Right lobe of liver (tissue), 6 donors: ENCODE measurements at regions not wholly inside any gene's neighbourhood (a gene's known extent, or its start where the extent isn't known, plus 50 kb on each side); places are given as distances from the start of the nearest gene placed in this dataset.
"Not testable (repeated sequence)": the region's sequence is repeated elsewhere in the genome, so short reads cannot be mapped to it uniquely, and the experiment has no call there.

Experiments
- ATAC-seq, 4 donors: fragments of 200-7000 bp; cut with Tn5 transposase; one replicate each; pipeline ENCODE4 v1.9.1; 2020; ENCODE audit warnings: mild to moderate bottlenecking in 4 of 4, moderate library complexity in 4 of 4
- DNase-seq, 3 donors: peaks; one replicate each; pipeline ENCODE4 v3.0.0-alpha.2; 2020
- H3K27ac ChIP-seq, 3 donors: fragments of 200-600 bp; one replicate each; pipeline ENCODE4 v1.8.0; 2022
- H3K27me3 ChIP-seq, 2 donors: fragments of 200-600 bp; one replicate each; pipeline ENCODE4 v1.8.0; 2022
- H3K36me3 ChIP-seq, 4 donors: fragments of 200-600 bp; sonication (generic) in 1 of 4; one replicate each; pipeline versions ENCODE4 v1.5.1 to v1.8.0; 2017 to 2022; ENCODE audit warnings: control low read depth in 1 of 4
- H3K4me1 ChIP-seq, 4 donors: fragments of 200-600 bp; sonication (generic) in 1 of 4; one replicate each; pipeline versions ENCODE4 v1.5.1 to v1.8.0; 2017 to 2022; ENCODE audit warnings: control low read depth in 1 of 4
- H3K4me3 ChIP-seq, 3 donors: fragments of 200-600 bp; one replicate each; pipeline ENCODE4 v1.8.0; 2022
- H3K9me3 ChIP-seq, 4 donors: fragments of 200-600 bp; sonication (generic) in 1 of 4; one replicate each; pipeline versions ENCODE4 v1.5.1 to v1.8.0; 2017 to 2022; ENCODE audit warnings: control low read depth in 1 of 4
- POLR2A ChIP-seq: fragments of 450-650 bp; IDR thresholded peaks from one replicate; pipeline ENCODE4 v1.6.1; 2017; ENCODE audit warnings: antibody characterized with exemption, mild to moderate bottlenecking
- WGBS: methylation state at CpG from one replicate; pipeline ENCODE4 v1.1.6; 2018; ENCODE audit warnings: low coverage, low lambda C conversion rate; ENCODE audit not compliant: insufficient coverage; ENCODE audit errors: missing lambda C conversion rate; 5-methylcytosine and 5-hydroxymethylcytosine counted together
- intact Hi-C, 2 donors: fragments of 100-400 bp; cut with DNase I; formaldehyde crosslinking; loops; one replicate each; pipeline versions ENCODE4 v1.11.2 to v1.14.1; 2022
- TF ChIP-seq, protein P1 (sequence below), 4 donors: fragments of 200-600 bp in 3 of 4; fragments of 450-650 bp in 1 of 4; IDR thresholded peaks; one replicate each; pipeline versions ENCODE4 v1.5.1 to v1.8.0; 2016 to 2022; ENCODE audit warnings: antibody characterized with exemption in 4 of 4, mild to moderate bottlenecking in 2 of 4
- donor health status: DM: no; HTN: yes; CAD: no.
- donor health status: DM: no; HTN: no; CAD: no.
- donor health status: DM: no; HTN: no; CAD: no.
- donor health status: DM: no; HTN: yes; CAD: no.
- donor health status: DM: no; HTN: yes; CAD: no.

GRCh38 chr4:189861101-189861500 lies 79.6 kb upstream of the FRG1 start:
- no peak for TF ChIP-seq POLR2A
- TF ChIP-seq, protein P1, sequence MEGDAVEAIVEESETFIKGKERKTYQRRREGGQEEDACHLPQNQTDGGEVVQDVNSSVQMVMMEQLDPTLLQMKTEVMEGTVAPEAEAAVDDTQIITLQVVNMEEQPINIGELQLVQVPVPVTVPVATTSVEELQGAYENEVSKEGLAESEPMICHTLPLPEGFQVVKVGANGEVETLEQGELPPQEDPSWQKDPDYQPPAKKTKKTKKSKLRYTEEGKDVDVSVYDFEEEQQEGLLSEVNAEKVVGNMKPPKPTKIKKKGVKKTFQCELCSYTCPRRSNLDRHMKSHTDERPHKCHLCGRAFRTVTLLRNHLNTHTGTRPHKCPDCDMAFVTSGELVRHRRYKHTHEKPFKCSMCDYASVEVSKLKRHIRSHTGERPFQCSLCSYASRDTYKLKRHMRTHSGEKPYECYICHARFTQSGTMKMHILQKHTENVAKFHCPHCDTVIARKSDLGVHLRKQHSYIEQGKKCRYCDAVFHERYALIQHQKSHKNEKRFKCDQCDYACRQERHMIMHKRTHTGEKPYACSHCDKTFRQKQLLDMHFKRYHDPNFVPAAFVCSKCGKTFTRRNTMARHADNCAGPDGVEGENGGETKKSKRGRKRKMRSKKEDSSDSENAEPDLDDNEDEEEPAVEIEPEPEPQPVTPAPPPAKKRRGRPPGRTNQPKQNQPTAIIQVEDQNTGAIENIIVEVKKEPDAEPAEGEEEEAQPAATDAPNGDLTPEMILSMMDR (IDR thresholded peaks at IDR 0.05), result no peak
- intact Hi-C loops, result no loop called here
- Histone ChIP-seq H3K27me3 (no peaks in the 10 kb centered on the region), H3K36me3 (no peaks in the 10 kb centered on the region), H3K4me1 (no peaks in the 10 kb centered on the region), H3K9me3 (no peaks in the 10 kb centered on the region), H3K27ac (no peak overlapping the region), H3K4me3 (no peak overlapping the region)
- no peak for ATAC-seq
- no peak for DNase-seq

GRCh38 chr4:189869236-189869635 lies 71.4 kb upstream of the FRG1 start:
- 66% methylated on average over 3 of the region's 7 CpGs for WGBS
- no peak for ATAC-seq
- Histone ChIP-seq H3K4me1 (no peaks in the 10 kb centered on the region), H3K27ac (no peak overlapping the region), H3K9me3 (no peaks in the 10 kb centered on the region), H3K27me3 (no peaks in the 10 kb centered on the region), H3K4me3 (no peak overlapping the region), H3K36me3 (no peaks in the 10 kb centered on the region)
- TF ChIP-seq, protein P1 (IDR thresholded peaks at IDR 0.05), result no peak
- TF ChIP-seq POLR2A, result no peak
- intact Hi-C loops, result no loop called here
- DNase-seq, result no peak

DNA sequence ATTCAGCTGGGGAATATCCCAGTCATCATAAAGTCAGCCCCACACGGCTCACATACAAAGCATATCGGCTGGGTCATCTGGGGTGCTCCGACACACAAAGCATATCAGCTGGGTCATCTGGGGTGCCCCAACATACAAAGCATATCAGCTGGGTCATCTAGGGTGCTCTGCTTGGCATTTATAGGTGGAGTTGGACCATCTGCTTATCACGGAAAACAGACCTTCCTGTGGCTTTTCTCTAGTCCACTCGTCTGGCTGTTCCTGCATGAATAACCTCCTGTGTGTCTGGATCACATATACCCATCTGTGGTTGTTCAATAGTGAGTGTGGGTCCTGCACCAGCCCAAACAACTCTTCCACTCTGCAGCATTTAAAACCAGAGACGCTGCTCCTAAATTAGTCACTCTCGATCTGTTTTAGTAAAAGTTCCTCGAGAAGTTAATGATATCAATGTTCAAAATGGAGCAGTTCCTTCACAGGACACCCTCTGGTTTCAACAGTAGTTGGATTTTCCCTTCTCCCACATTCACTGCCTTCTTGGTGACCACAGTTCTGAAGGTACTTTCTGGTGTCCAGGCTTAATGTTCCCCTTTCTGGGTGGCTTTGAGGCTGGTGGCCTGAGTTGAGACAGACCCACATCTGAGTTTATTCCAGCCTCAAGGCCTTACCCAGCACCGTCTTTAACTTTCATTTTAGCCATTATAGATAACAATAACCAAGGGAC lies 70.0 kb upstream of the FRG1 start:
- H3K4me1 ChIP-seq, result no peaks in the 10 kb centered on the region
- intact Hi-C loops, result no loop called here
- H3K27ac ChIP-seq, result no peak overlapping the region
- TF ChIP-seq, protein P1 (IDR thresholded peaks at IDR 0.05), result no peak
- H3K9me3 ChIP-seq, result no peaks in the 10 kb centered on the region
- ATAC-seq (no peak), DNase-seq (no peak)
- 61% methylated on average over 5 of the region's 9 CpGs for WGBS
- no peak overlapping the region for H3K4me3 ChIP-seq
- no peaks in the 10 kb centered on the region for H3K36me3 ChIP-seq
- H3K27me3 ChIP-seq, result no peaks in the 10 kb centered on the region

GRCh38 chr4:189874591-189874990 lies 66.1 kb upstream of the FRG1 start:
- no peak overlapping the region for H3K27ac ChIP-seq
- H3K4me1 ChIP-seq, result no peaks in the 10 kb centered on the region
- WGBS, result 70% methylated on average over 2 of the region's 2 CpGs
- H3K36me3 ChIP-seq, result no peaks in the 10 kb centered on the region
- no peak for TF ChIP-seq POLR2A
- TF ChIP-seq, protein P1 (IDR thresholded peaks at IDR 0.05), result no peak
- intact Hi-C loops, result no loop called here
- H3K27me3 ChIP-seq, result no peaks in the 10 kb centered on the region
- DNase-seq (no peak), ATAC-seq (no peak)
- no peaks in the 10 kb centered on the region for H3K9me3 ChIP-seq
- H3K4me3 ChIP-seq, result no peak overlapping the region

DNA sequence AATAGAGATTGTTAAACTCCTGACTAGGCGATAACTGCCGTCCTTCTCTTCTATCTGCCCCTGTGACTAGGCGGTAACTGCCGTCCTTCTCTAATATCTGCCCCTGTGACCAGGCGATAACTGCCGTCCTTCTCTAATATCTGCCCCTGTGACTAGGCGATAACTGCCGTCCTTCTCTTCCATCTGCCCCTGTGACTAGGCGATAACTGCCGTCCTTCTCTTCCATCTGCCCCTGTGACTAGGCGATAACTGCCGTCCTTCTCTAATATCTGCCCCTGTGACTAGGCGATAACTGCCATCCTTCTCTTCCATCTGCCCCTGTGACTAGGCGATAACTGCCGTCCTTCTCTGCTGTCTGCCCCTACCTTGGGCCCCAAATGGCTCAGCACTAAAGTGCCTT lies 59.5 kb upstream of the FRG1 start:
- intact Hi-C loops, H3K9me3 ChIP-seq, H3K4me1 ChIP-seq, H3K27ac ChIP-seq, H3K36me3 ChIP-seq, H3K4me3 ChIP-seq, H3K27me3 ChIP-seq, ATAC-seq: not testable (repeated sequence)
- peak in 2 of 3 donors; percentile 58 to 60 for DNase-seq
- 86% methylated on average over 15 of the region's 15 CpGs for WGBS

- WGBS, result 43% methylated on average over 2 of the region's 4 CpGs
- H3K4me1 ChIP-seq, H3K4me3 ChIP-seq, ATAC-seq, H3K27me3 ChIP-seq, H3K9me3 ChIP-seq, DNase-seq, intact Hi-C loops, H3K27ac ChIP-seq, H3K36me3 ChIP-seq: not testable (repeated sequence)
Observed at GRCh38 chr4:189888407-189888806, 52.3 kb upstream of the FRG1 start.
